ENCODE measurements at regions not wholly inside any gene's neighbourhood (a gene's known extent, or its start where the extent isn't known, plus 50 kb on each side); places are given as distances from the start of the nearest gene placed in this dataset.

GRCh38 chr5:170166101-170166500 lies 60.4 kb downstream of the FOXI1 start:
- TF ChIP-seq OVOL2 (CRISPR knock-in tag; IDR thresholded peaks at IDR 0.05; ENCODE audit: borderline replicate concordance) (no peak), ZNF263 (CRISPR knock-in tag; IDR thresholded peaks at IDR 0.05; ENCODE audit: low read depth) (no peak), TEAD4 (CRISPR knock-in tag; IDR thresholded peaks at IDR 0.05) (no peak), ATF2 (CRISPR knock-in tag; IDR thresholded peaks at IDR 0.05; ENCODE audit: borderline replicate concordance, low read depth) (no peak), CTCF (IDR thresholded peaks at IDR 0.05) (no peak), MAX (CRISPR knock-in tag; IDR thresholded peaks at IDR 0.05) (no peak), NR1H2 (CRISPR knock-in tag; IDR thresholded peaks at IDR 0.05) (no peak), JUN (CRISPR knock-in tag; IDR thresholded peaks at IDR 0.05) (no peak), ATF1 (CRISPR knock-in tag; IDR thresholded peaks at IDR 0.05) (no peak), ZNF423 (CRISPR knock-in tag; IDR thresholded peaks at IDR 0.05) (no peak), NFE2L1 (CRISPR knock-in tag; IDR thresholded peaks at IDR 0.05) (no peak), CREB1 (CRISPR knock-in tag; IDR thresholded peaks at IDR 0.05) (no peak)
